ENCODE measurements at regions not wholly inside any gene's neighbourhood (a gene's known extent, or its start where the extent isn't known, plus 50 kb on each side); places are given as distances from the start of the nearest gene placed in this dataset.

DNA sequence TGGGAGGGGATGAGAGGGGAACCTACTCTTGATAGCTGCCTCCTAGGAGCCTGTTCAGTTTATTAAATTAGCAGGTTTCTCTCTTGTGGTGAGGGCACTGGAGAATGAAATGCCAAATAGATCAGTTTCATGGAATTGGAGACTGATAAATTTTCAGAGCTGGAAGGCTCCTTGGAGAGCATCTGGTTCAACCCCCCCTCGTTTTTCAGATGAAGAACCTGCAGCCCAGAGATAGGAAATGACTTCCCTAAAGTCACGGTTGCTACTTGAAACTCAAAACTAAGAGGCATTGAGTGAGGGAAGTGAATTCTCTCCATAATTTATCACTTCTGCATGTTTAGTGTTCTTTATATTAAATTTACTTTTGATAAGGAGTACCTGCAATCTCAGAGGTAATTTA lies 366.0 kb upstream of the CCL2 start:
- TF ChIP-seq CTCF (IDR thresholded peaks at IDR 0.05): no peak
- no peak for TF ChIP-seq EP300 (IDR thresholded peaks at IDR 0.05)
- no peak for TF ChIP-seq POLR2A (IDR thresholded peaks at IDR 0.05)
